ENCODE measurements at regions not wholly inside any gene's neighbourhood (a gene's known extent, or its start where the extent isn't known, plus 50 kb on each side); places are given as distances from the start of the nearest gene placed in this dataset.
"Not testable (repeated sequence)": the region's sequence is repeated elsewhere in the genome, so short reads cannot be mapped to it uniquely, and the experiment has no call there.

- TF ChIP-seq Cebpa-rat (IDR thresholded peaks at IDR 0.05), result no peak
- Histone ChIP-seq H3K4me1 (no peaks in the 10 kb centered on the region), H3K4me3 (no peak overlapping the region), H4K20me1 (no peaks in the 10 kb centered on the region), H3K27ac (no peak overlapping the region), H3K36me3 (no peaks in the 10 kb centered on the region), H3K4me2 (no peak overlapping the region), H3K27me3 (no peaks in the 10 kb centered on the region), H3K9ac (no peak overlapping the region), H3K9me3 (no peaks in the 10 kb centered on the region)
These were observed 135.7 kb upstream of the SLC16A7 start for GRCh38 chr12:59459966-59460660.

- Histone ChIP-seq H3K27ac (no peak overlapping the region), H3K27me3 (no peaks in the 10 kb centered on the region), H3K36me3 (no peaks in the 10 kb centered on the region), H4K20me1 (no peaks in the 10 kb centered on the region), H3K4me1 (no peaks in the 10 kb centered on the region), H3K4me3 (no peak overlapping the region), H3K9ac (no peak overlapping the region), H3K9me3 (0 out of 2 replicates have a peak, but pooled peaks cover 8% of the 10 kb centered on the region), H3K4me2 (no peak overlapping the region)
- TF ChIP-seq Cebpa-rat (IDR thresholded peaks at IDR 0.05), result no peak
These were observed 142.4 kb upstream of the SLC16A7 start for GRCh38 chr12:59453475-59453874.

DNA sequence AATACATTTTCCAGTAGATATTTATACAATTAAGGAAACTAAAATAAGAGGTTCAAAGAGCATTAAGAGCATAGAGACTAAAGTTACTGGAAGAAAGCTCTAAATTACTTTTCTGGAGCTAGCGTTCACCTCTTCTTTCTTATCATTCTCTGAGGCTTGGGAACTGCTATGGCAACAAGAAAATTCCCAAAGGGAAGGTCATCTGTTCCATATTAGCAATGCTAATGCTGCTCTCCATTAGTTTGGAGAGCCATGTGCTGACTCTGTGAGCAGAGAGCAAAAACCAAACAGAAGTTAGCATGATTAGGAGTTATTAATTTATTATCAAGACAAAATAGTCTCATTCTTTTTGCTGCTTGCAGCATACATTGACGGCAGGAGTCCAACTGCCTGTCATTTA is 143.1 kb upstream of the SLC16A7 start:
- Histone ChIP-seq H3K27ac (no peak overlapping the region), H3K4me1 (no peaks in the 10 kb centered on the region), H3K36me3 (no peaks in the 10 kb centered on the region), H3K4me3 (no peak overlapping the region), H3K9me3 (0 out of 2 replicates have a peak, but pooled peaks cover 8% of the 10 kb centered on the region), H3K9ac (no peak overlapping the region), H3K4me2 (no peak overlapping the region), H3K27me3 (no peaks in the 10 kb centered on the region), H4K20me1 (no peaks in the 10 kb centered on the region)
- no peak for TF ChIP-seq Cebpa-rat (IDR thresholded peaks at IDR 0.05)

GRCh38 chr12:59452259-59452658 is 143.6 kb upstream of the SLC16A7 start:
- no peaks in the 10 kb centered on the region for H3K4me1 ChIP-seq
- no peak overlapping the region for H3K4me3 ChIP-seq
- TF ChIP-seq Cebpa-rat (IDR thresholded peaks at IDR 0.05), result no peak
- no peaks in the 10 kb centered on the region for H3K36me3 ChIP-seq
- H3K9me3 ChIP-seq, result 0 out of 2 replicates have a peak, but pooled peaks cover 8% of the 10 kb centered on the region
- H3K27ac ChIP-seq, result no peak overlapping the region
- no peak overlapping the region for H3K4me2 ChIP-seq
- H4K20me1 ChIP-seq, result no peaks in the 10 kb centered on the region
- H3K27me3 ChIP-seq, result no peaks in the 10 kb centered on the region
- no peak overlapping the region for H3K9ac ChIP-seq

DNA sequence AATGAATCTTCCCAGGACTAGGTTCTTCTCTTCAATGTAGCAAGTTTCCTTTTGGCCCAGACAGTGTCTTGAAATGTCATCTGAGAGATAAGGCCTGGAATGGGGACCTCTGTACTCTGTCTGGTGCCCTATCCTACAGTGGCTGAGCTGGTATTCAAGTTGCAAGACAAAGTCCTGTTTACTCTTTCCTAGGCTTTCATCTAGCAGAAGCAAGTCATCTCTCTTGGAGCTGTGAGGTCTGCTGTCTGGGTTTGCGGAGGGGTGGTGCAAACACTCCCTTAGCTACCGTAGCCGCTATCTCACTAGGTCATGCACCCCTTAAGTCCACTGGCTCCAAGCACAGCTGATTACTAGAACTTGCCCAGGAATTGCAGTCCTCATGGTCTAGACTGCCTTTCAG is 149.7 kb upstream of the SLC16A7 start:
- no peaks in the 10 kb centered on the region for H3K27me3 ChIP-seq
- H3K36me3 ChIP-seq, result no peaks in the 10 kb centered on the region
- TF ChIP-seq Cebpa-rat (IDR thresholded peaks at IDR 0.05), result no peak
- no peak overlapping the region for H3K4me2 ChIP-seq
- H3K9ac ChIP-seq, result no peak overlapping the region
- H3K4me3 ChIP-seq, result no peak overlapping the region
- no peak overlapping the region for H3K27ac ChIP-seq
- H4K20me1 ChIP-seq, result no peaks in the 10 kb centered on the region
- no peaks in the 10 kb centered on the region for H3K4me1 ChIP-seq
- H3K9me3 ChIP-seq, result peaks cover 15% of the 10 kb centered on the region; the same call in 1 of the 2 replicates

GRCh38 chr12:59444932-59445331 is 150.9 kb upstream of the SLC16A7 start:
- TF ChIP-seq Cebpa-rat (IDR thresholded peaks at IDR 0.05), result no peak
- Histone ChIP-seq H3K27ac (no peak overlapping the region), H3K9me3 (peaks cover 25% of the 10 kb centered on the region), H3K4me3 (no peak overlapping the region), H3K36me3 (no peaks in the 10 kb centered on the region), H3K4me2 (no peak overlapping the region), H3K27me3 (no peaks in the 10 kb centered on the region), H3K9ac (no peak overlapping the region), H3K4me1 (no peaks in the 10 kb centered on the region), H4K20me1 (no peaks in the 10 kb centered on the region)

- H4K20me1 ChIP-seq, result no peaks in the 10 kb centered on the region
These were observed 163.8 kb upstream of the SLC16A7 start for GRCh38 chr12:59432057-59432456.

GRCh38 chr12:59431266-59431665 is 164.6 kb upstream of the SLC16A7 start:
- TF ChIP-seq Cebpa-rat (IDR thresholded peaks at IDR 0.05), result no peak
- no peaks in the 10 kb centered on the region for H3K27me3 ChIP-seq
- H3K9ac ChIP-seq, result no peak overlapping the region
- H3K27ac ChIP-seq, result no peak overlapping the region
- no peaks in the 10 kb centered on the region for H3K36me3 ChIP-seq
- no peak overlapping the region for H3K4me3 ChIP-seq
- H3K9me3 ChIP-seq, result no peaks in the 10 kb centered on the region
- H3K4me1 ChIP-seq, result no peaks in the 10 kb centered on the region
- H3K4me2 ChIP-seq, result no peak overlapping the region
- no peaks in the 10 kb centered on the region for H4K20me1 ChIP-seq

More at GRCh38 chr12:59432057-59432456, 163.8 kb upstream of the SLC16A7 start:
- Histone ChIP-seq H3K36me3 (no peaks in the 10 kb centered on the region), H3K4me1 (no peaks in the 10 kb centered on the region), H3K27ac (no peak overlapping the region), H3K4me2 (no peak overlapping the region), H3K27me3 (no peaks in the 10 kb centered on the region), H3K9ac (no peak overlapping the region), H3K4me3 (no peak overlapping the region), H3K9me3 (no peaks in the 10 kb centered on the region)
- no peak for TF ChIP-seq Cebpa-rat (IDR thresholded peaks at IDR 0.05)

DNA sequence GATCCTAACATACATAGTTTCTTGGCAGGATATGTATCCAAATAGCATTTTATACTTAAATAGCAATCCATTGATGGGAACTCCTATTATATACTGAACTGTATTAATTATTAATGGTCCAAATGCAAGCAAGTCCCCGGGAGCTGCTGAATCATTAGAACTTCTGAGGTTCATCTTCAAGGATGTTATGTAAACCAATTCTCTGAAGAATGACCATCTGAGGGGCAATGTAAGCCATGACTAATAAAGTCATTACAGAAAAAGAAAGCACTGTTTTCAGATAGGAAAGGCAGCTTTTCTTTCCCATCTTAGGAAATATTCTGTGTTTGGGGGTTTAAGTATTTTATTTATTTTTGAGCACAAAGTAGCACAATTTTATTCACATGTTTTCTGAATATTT is 166.1 kb upstream of the SLC16A7 start:
- H3K9me3 ChIP-seq, result no peaks in the 10 kb centered on the region
- no peak overlapping the region for H3K27ac ChIP-seq
- no peaks in the 10 kb centered on the region for H3K36me3 ChIP-seq
- no peak for TF ChIP-seq Cebpa-rat (IDR thresholded peaks at IDR 0.05)
- H4K20me1 ChIP-seq, result no peaks in the 10 kb centered on the region
- no peaks in the 10 kb centered on the region for H3K4me1 ChIP-seq
- H3K4me2 ChIP-seq, result no peak overlapping the region
- no peaks in the 10 kb centered on the region for H3K27me3 ChIP-seq
- H3K4me3 ChIP-seq, result no peak overlapping the region
- H3K9ac ChIP-seq, result no peak overlapping the region

DNA sequence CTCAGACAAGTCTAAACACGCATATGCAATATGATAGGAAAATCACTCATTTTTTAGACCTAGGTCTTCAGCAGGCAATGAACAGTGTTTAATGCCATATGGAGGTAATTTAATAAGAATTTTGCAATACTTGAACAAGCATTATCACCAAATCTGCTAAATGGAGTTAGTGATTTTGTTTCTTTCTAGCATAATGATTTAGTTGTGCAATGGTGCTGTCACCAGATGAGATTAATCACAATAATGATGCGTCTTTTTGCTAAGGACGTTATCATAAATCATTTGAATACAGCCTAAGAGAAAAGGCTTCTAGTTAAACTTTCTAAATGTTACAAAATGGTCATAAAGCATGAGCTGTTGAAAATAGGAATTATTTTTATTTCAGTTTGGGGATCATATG is 170.0 kb upstream of the SLC16A7 start:
- Histone ChIP-seq H3K27me3 (no peaks in the 10 kb centered on the region), H3K27ac (no peak overlapping the region), H3K4me2 (no peak overlapping the region), H3K9ac (no peak overlapping the region), H4K20me1 (no peaks in the 10 kb centered on the region), H3K4me1 (no peaks in the 10 kb centered on the region), H3K4me3 (no peak overlapping the region), H3K9me3 (no peaks in the 10 kb centered on the region), H3K36me3 (no peaks in the 10 kb centered on the region)
- no peak for TF ChIP-seq Cebpa-rat (IDR thresholded peaks at IDR 0.05)

DNA sequence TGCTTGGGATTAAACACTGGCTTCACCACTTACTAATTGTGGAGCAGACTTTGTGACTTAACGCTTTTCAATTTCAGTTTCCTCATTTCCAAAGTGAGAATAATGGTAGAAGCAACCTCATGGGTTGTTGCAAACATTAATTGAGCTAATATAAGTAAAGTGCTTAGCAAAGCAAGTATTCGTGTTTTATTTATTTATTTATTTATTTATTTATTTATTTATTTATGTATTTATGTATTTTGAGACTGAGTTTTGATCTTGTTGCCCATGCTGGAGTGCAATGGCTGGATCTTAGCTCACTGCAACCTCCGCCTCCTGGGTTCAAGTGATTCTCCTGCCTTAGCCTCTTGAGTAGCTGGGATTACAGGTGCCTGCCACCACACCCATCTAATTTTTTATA is 171.2 kb upstream of the SLC16A7 start:
- H4K20me1 ChIP-seq, H3K36me3 ChIP-seq, H3K9ac ChIP-seq, H3K4me2 ChIP-seq, H3K4me1 ChIP-seq, H3K9me3 ChIP-seq, H3K4me3 ChIP-seq, H3K27me3 ChIP-seq, H3K27ac ChIP-seq: not testable (repeated sequence)
